Stomach smooth muscle (tissue), 2 donors: ENCODE measurements at regions not wholly inside any gene's neighbourhood (a gene's known extent, or its start where the extent isn't known, plus 50 kb on each side); places are given as distances from the start of the nearest gene placed in this dataset.

ENCODE experiments used
- H3K27ac ChIP-seq: one replicate; pipeline ENCODE4 v1.7.0; 2013; ENCODE audit warnings: mild to moderate bottlenecking, low read length, inconsistent platforms
- H3K27me3 ChIP-seq, 2 donors: one replicate each; pipeline ENCODE4 v1.7.0; 2013; ENCODE audit warnings: low read length in 2 of 2; ENCODE audit not compliant: insufficient read depth in 2 of 2, control insufficient read depth in 1 of 2
- H3K36me3 ChIP-seq, 2 donors: one replicate each; pipeline ENCODE4 v1.7.0; 2013; ENCODE audit warnings: low read length in 2 of 2; ENCODE audit not compliant: control insufficient read depth in 2 of 2, insufficient read depth in 2 of 2
- H3K4me1 ChIP-seq: one replicate; pipeline ENCODE4 v1.7.0; 2013; ENCODE audit warnings: low read length; ENCODE audit not compliant: control insufficient read depth, insufficient read depth
- H3K4me3 ChIP-seq, 2 donors: one replicate each; pipeline ENCODE4 v1.7.0; 2013; ENCODE audit warnings: low read length in 2 of 2
- H3K9ac ChIP-seq, 2 donors: one replicate each; pipeline ENCODE4 v1.7.0; 2013; ENCODE audit warnings: low read length in 2 of 2, mild to moderate bottlenecking in 1 of 2
- H3K9me3 ChIP-seq, 2 donors: one replicate each; pipeline ENCODE4 v1.7.0; 2013; ENCODE audit warnings: low read length in 2 of 2; ENCODE audit not compliant: control insufficient read depth in 2 of 2
- donor health status: healthy.
- donor health status: Pancreatic carcinoma.

- H3K27ac ChIP-seq: no peak overlapping the region
These were observed 207.5 kb downstream of the INSIG2 start for GRCh38 chr2:118295592-118296390.

GRCh38 chr2:118294063-118294462, 205.8 kb downstream of the INSIG2 start:
- H3K36me3 ChIP-seq: no peaks in the 10 kb centered on the region
- no peak overlapping the region for H3K9ac ChIP-seq
- no peaks in the 10 kb centered on the region for H3K9me3 ChIP-seq
- no peak overlapping the region for H3K4me3 ChIP-seq
- peaks cover 0 to 2% of the 10 kb centered on the region in 2 donors for H3K27me3 ChIP-seq
- no peak overlapping the region for H3K27ac ChIP-seq
- no peaks in the 10 kb centered on the region for H3K4me1 ChIP-seq

More at GRCh38 chr2:118295592-118296390, 207.5 kb downstream of the INSIG2 start:
- no peak overlapping the region for H3K4me3 ChIP-seq
- no peaks in the 10 kb centered on the region for H3K36me3 ChIP-seq
- no peaks in the 10 kb centered on the region for H3K4me1 ChIP-seq
- no peaks in the 10 kb centered on the region for H3K9me3 ChIP-seq
- peaks cover 0 to 2% of the 10 kb centered on the region in 2 donors for H3K27me3 ChIP-seq
- no peak overlapping the region for H3K9ac ChIP-seq

- Histone ChIP-seq H3K9ac (no peak overlapping the region), H3K9me3 (no peaks in the 10 kb centered on the region), H3K27me3 (peaks cover 0 to 2% of the 10 kb centered on the region in 2 donors), H3K27ac (no peak overlapping the region), H3K36me3 (no peaks in the 10 kb centered on the region), H3K4me3 (no peak overlapping the region), H3K4me1 (no peaks in the 10 kb centered on the region)
These were observed 204.7 kb downstream of the INSIG2 start for GRCh38 chr2:118292991-118293390.

GRCh38 chr2:118291251-118291880, 203.1 kb downstream of the INSIG2 start:
- Histone ChIP-seq H3K36me3 (no peaks in the 10 kb centered on the region), H3K9ac (no peak overlapping the region), H3K4me1 (no peaks in the 10 kb centered on the region), H3K27me3 (peaks cover 0 to 2% of the 10 kb centered on the region in 2 donors), H3K27ac (no peak overlapping the region), H3K9me3 (no peaks in the 10 kb centered on the region), H3K4me3 (no peak overlapping the region)

GRCh38 chr2:118290411-118291250, 202.4 kb downstream of the INSIG2 start:
- H3K9me3 ChIP-seq: no peaks in the 10 kb centered on the region
- H3K4me1 ChIP-seq: no peaks in the 10 kb centered on the region
- no peak overlapping the region for H3K27ac ChIP-seq
- no peak overlapping the region for H3K9ac ChIP-seq
- H3K27me3 ChIP-seq: peaks cover 0 to 2% of the 10 kb centered on the region in 2 donors
- H3K36me3 ChIP-seq: no peaks in the 10 kb centered on the region
- H3K4me3 ChIP-seq: no peak overlapping the region

GRCh38 chr2:118279005-118279404, 190.7 kb downstream of the INSIG2 start:
- Histone ChIP-seq H3K9me3 (no peaks in the 10 kb centered on the region), H3K9ac (no peak overlapping the region), H3K4me3 (no peak overlapping the region), H3K27me3 (peaks cover 0 to 2% of the 10 kb centered on the region in 2 donors), H3K36me3 (no peaks in the 10 kb centered on the region), H3K27ac (no peak overlapping the region), H3K4me1 (no peaks in the 10 kb centered on the region)

- no peak overlapping the region for H3K4me3 ChIP-seq
- no peaks in the 10 kb centered on the region for H3K36me3 ChIP-seq
- no peaks in the 10 kb centered on the region for H3K4me1 ChIP-seq
- H3K9ac ChIP-seq: no peak overlapping the region
- no peak overlapping the region for H3K27ac ChIP-seq
- H3K9me3 ChIP-seq: no peaks in the 10 kb centered on the region
- H3K27me3 ChIP-seq: peaks cover 0 to 2% of the 10 kb centered on the region in 2 donors
These were observed 189.8 kb downstream of the INSIG2 start for GRCh38 chr2:118278046-118278445.

GRCh38 chr2:118274841-118275510, 186.7 kb downstream of the INSIG2 start:
- no peak overlapping the region for H3K27ac ChIP-seq
- H3K4me1 ChIP-seq: no peaks in the 10 kb centered on the region
- H3K9ac ChIP-seq: no peak overlapping the region
- no peaks in the 10 kb centered on the region for H3K36me3 ChIP-seq
- no peak overlapping the region for H3K4me3 ChIP-seq
- H3K9me3 ChIP-seq: no peaks in the 10 kb centered on the region
- H3K27me3 ChIP-seq: peaks cover 4 to 6% of the 10 kb centered on the region in 2 donors

- Histone ChIP-seq H3K9ac (no peak overlapping the region), H3K4me1 (no peaks in the 10 kb centered on the region), H3K27ac (no peak overlapping the region), H3K27me3 (peaks cover 4 to 7% of the 10 kb centered on the region in 2 donors), H3K36me3 (no peaks in the 10 kb centered on the region), H3K9me3 (no peaks in the 10 kb centered on the region), H3K4me3 (no peak overlapping the region)
These were observed 184.1 kb downstream of the INSIG2 start for GRCh38 chr2:118272391-118272790.

GRCh38 chr2:118269408-118270051, 181.3 kb downstream of the INSIG2 start:
- Histone ChIP-seq H3K4me3 (no peak overlapping the region), H3K27me3 (peaks cover 4% of the 10 kb centered on the region in 2 donors), H3K4me1 (no peaks in the 10 kb centered on the region)

More at GRCh38 chr2:118269408-118270051, 181.3 kb downstream of the INSIG2 start:
- Histone ChIP-seq H3K27ac (no peak overlapping the region), H3K9ac (no peak overlapping the region), H3K36me3 (no peaks in the 10 kb centered on the region), H3K9me3 (no peaks in the 10 kb centered on the region)
